ENCODE measurements at regions not wholly inside any gene's neighbourhood (a gene's known extent, or its start where the extent isn't known, plus 50 kb on each side); places are given as distances from the start of the nearest gene placed in this dataset.
A peak's percentile ranks its signal among the peaks of the same experiment; 100 is the strongest.

GRCh38 chr13:74930402-74931165 is 551.4 kb downstream of the TBC1D4 start:
- Histone ChIP-seq H3K9me2 (no peaks in the 10 kb centered on the region), H3F3A (replicated peaks; ENCODE audit: insufficient read depth) (peaks cover 6% of the 10 kb centered on the region), H3K4me2 (no peak overlapping the region), H3K36me3 (replicated peaks in 1 of 2; ENCODE audit: control insufficient read depth in 1 of 2, insufficient read depth in 2 of 2, low read length in 1 of 2) (no peaks in the 10 kb centered on the region), H4K20me1 (ENCODE audit: insufficient read depth) (no peaks in the 10 kb centered on the region), H3K27ac (ENCODE audit: low read depth in 2 of 2, low read length in 1 of 2) (peak overlapping the region in 1 of 2 experiments; percentile 26; a peak in 1 of 4 replicates), H3K79me2 (ENCODE audit: insufficient read depth) (no peaks in the 10 kb centered on the region), H2AFZ (ENCODE audit: low read depth) (no peak overlapping the region), H3K9me3 (no peaks in the 10 kb centered on the region), H3K9ac (no peak overlapping the region), H3K4me1 (ENCODE audit: control insufficient read depth in 1 of 2, insufficient read depth in 2 of 2, low read depth in 1 of 2, low read length in 1 of 2) (peaks cover 0 to 9% of the 10 kb centered on the region in 2 experiments; a peak in 2 of 4 replicates), H3K27me3 (ENCODE audit: insufficient read depth) (no peaks in the 10 kb centered on the region), H3K4me3 (ENCODE audit: low read depth in 2 of 2, low read length in 1 of 2) (no peak overlapping the region)
- CTCF ChIA-PET = interaction anchor here (1.5 to 1.7 kb wide), 2 partner anchors 38 to 289 kb away, joined by 3 to 5 read pairs; no protein-coding TSS in a partner anchor
- POLR2A ChIA-PET = interaction anchor here (0.6 kb wide), 1 partner anchor 74 kb away, joined by 3 read pairs; no protein-coding TSS in a partner anchor
- WGBS (ENCODE audit: low lambda C conversion rate) = 50% methylated on average over 3 of the region's 3 CpGs
- no peak for DNase-seq
- TF ChIP-seq ZBTB33 (IDR thresholded peaks at IDR 0.05; ENCODE audit: borderline replicate concordance, low read depth) (no peak), GATA2 (CRISPR knock-in tag; IDR thresholded peaks at IDR 0.05) (no peak), JUND (IDR thresholded peaks at IDR 0.05) (peak; percentile 42; the same call in 1 of the 2 replicates), YY1 (IDR thresholded peaks at IDR 0.05; ENCODE audit: low read depth) (no peak), RXRA (IDR thresholded peaks at IDR 0.05; ENCODE audit: borderline replicate concordance, low read depth) (no peak), IRF3 (IDR thresholded peaks at IDR 0.05; ENCODE audit: low read depth, low read length) (no peak), USF1 (IDR thresholded peaks at IDR 0.05; ENCODE audit: borderline replicate concordance, low read depth) (no peak), REST (IDR thresholded peaks at IDR 0.05; ENCODE audit: low read depth, low read length) (no peak), ELF1 (IDR thresholded peaks at IDR 0.05) (no peak), NFIC (IDR thresholded peaks at IDR 0.05; ENCODE audit: borderline replicate concordance) (peak; percentile 28; the same call in 1 of the 2 replicates), MEF2A (IDR thresholded peaks at IDR 0.05; ENCODE audit: borderline replicate concordance, low read depth) (peak; percentile 88), EP300 (IDR thresholded peaks at IDR 0.05; ENCODE audit: borderline replicate concordance in 1 of 2, low read depth in 1 of 2, low read length in 1 of 2) (peak in 1 of 2 experiments; percentile 14; a peak in 1 of 4 replicates), MAX (IDR thresholded peaks at IDR 0.05; ENCODE audit: low read depth) (no peak), NRF1 (IDR thresholded peaks at IDR 0.05; ENCODE audit: low read depth, low read length) (no peak), FOXM1 (IDR thresholded peaks at IDR 0.05; ENCODE audit: low read depth) (no peak), EZH2phosphoT487 (IDR thresholded peaks at IDR 0.05; ENCODE audit: borderline replicate concordance, low read depth) (no peak), MXI1 (IDR thresholded peaks at IDR 0.05; ENCODE audit: low read depth, low read length) (no peak), TCF12 (IDR thresholded peaks at IDR 0.05) (peak; percentile 54; the same call in 1 of the 2 replicates), TEAD4 (IDR thresholded peaks at IDR 0.05; ENCODE audit: borderline replicate concordance, insufficient read depth) (no peak), TAF1 (IDR thresholded peaks at IDR 0.05; ENCODE audit: borderline replicate concordance, low read depth, low read length) (no peak), CTCF (IDR thresholded peaks at IDR 0.05) (no peak), FOSL2 (IDR thresholded peaks at IDR 0.05; ENCODE audit: borderline replicate concordance, low read depth) (peak; percentile 68; the same call in 1 of the 2 replicates)
